Mesothelial cell of epicardium (in vitro differentiated cells): ENCODE measurements at regions not wholly inside any gene's neighbourhood (a gene's known extent, or its start where the extent isn't known, plus 50 kb on each side); places are given as distances from the start of the nearest gene placed in this dataset.

ENCODE experiments used
- DNase-seq, 2 experiments: peaks; one replicate each; pipeline ENCODE4 v3.0.0; 2021; ENCODE audit warnings: low spot score in 2 of 2; ENCODE audit not compliant: unreplicated experiment in 2 of 2
- H3K27ac Mint-ChIP-seq: 2 replicates; pipeline ENCODE4 v1.8.0; 2021; ENCODE audit warnings: mixed read lengths
- H3K27me3 Mint-ChIP-seq: 2 replicates; pipeline ENCODE4 v1.8.0; 2021; ENCODE audit warnings: low read depth, mixed read lengths
- H3K36me3 Mint-ChIP-seq: 2 replicates; pipeline ENCODE4 v1.8.0; 2021; ENCODE audit warnings: mixed read lengths
- H3K4me1 Mint-ChIP-seq: 2 replicates; pipeline ENCODE4 v1.8.0; 2021; ENCODE audit warnings: mixed read lengths
- H3K4me3 Mint-ChIP-seq: 2 replicates; pipeline ENCODE4 v1.8.0; 2021; ENCODE audit warnings: mild to moderate bottlenecking, moderate library complexity, mixed read lengths
- H3K9me3 Mint-ChIP-seq: 2 replicates; pipeline ENCODE4 v1.8.0; 2021; ENCODE audit warnings: mixed read lengths
- CTCF ChIP-seq: fragments of 200-600 bp; sonication (generic); IDR thresholded peaks from one replicate; pipeline ENCODE4 v1.5.0; 2021; ENCODE audit warnings: antibody characterized with exemption; ENCODE audit not compliant: unreplicated experiment

- Mint-ChIP-seq H3K36me3 (no peaks in the 10 kb centered on the region), H3K9me3 (no peaks in the 10 kb centered on the region), H3K27ac (peak overlapping the region; percentile 1), H3K27me3 (no peaks in the 10 kb centered on the region), H3K4me3 (no peak overlapping the region), H3K4me1 (peaks cover 64% of the 10 kb centered on the region)
- TF ChIP-seq CTCF, result no peak
- no peak for DNase-seq
Observed at GRCh38 chr14:22432348-22432976, 156.6 kb downstream of the DAD1 start.

GRCh38 chr14:22429546-22430294 is 159.3 kb downstream of the DAD1 start:
- H3K27me3 Mint-ChIP-seq, result peaks cover 3% of the 10 kb centered on the region
- H3K27ac Mint-ChIP-seq, result no peak overlapping the region
- peaks cover 75% of the 10 kb centered on the region for H3K4me1 Mint-ChIP-seq

GRCh38 chr14:22428700-22429291 is 160.2 kb downstream of the DAD1 start:
- H3K9me3 Mint-ChIP-seq, result no peaks in the 10 kb centered on the region
- peak overlapping the region; percentile 87 for H3K27ac Mint-ChIP-seq
- peaks cover 3% of the 10 kb centered on the region for H3K27me3 Mint-ChIP-seq
- H3K36me3 Mint-ChIP-seq, result no peaks in the 10 kb centered on the region
- no peak for TF ChIP-seq CTCF
- no peak overlapping the region for H3K4me3 Mint-ChIP-seq
- no peak for DNase-seq
- H3K4me1 Mint-ChIP-seq, result peaks cover 70% of the 10 kb centered on the region

More at GRCh38 chr14:22429546-22430294, 159.3 kb downstream of the DAD1 start:
- H3K36me3 Mint-ChIP-seq, result no peaks in the 10 kb centered on the region
- H3K9me3 Mint-ChIP-seq, result no peaks in the 10 kb centered on the region
- no peak for TF ChIP-seq CTCF
- DNase-seq, result no peak
- no peak overlapping the region for H3K4me3 Mint-ChIP-seq

- Mint-ChIP-seq H3K4me3 (peak overlapping the region; percentile 43), H3K9me3 (no peaks in the 10 kb centered on the region), H3K27me3 (peaks cover 3% of the 10 kb centered on the region), H3K4me1 (peaks cover 61% of the 10 kb centered on the region), H3K36me3 (no peaks in the 10 kb centered on the region), H3K27ac (no peak overlapping the region)
- no peak for TF ChIP-seq CTCF
- no peak for DNase-seq
Observed at GRCh38 chr14:22427771-22428231, 161.2 kb downstream of the DAD1 start.

GRCh38 chr14:22426711-22427110 is 162.3 kb downstream of the DAD1 start:
- Mint-ChIP-seq H3K36me3 (no peaks in the 10 kb centered on the region), H3K4me3 (no peak overlapping the region), H3K4me1 (peaks cover 51% of the 10 kb centered on the region), H3K27ac (no peak overlapping the region), H3K9me3 (no peaks in the 10 kb centered on the region), H3K27me3 (peaks cover 3% of the 10 kb centered on the region)
- DNase-seq, result no peak
- no peak for TF ChIP-seq CTCF
